HEK293 (cell line): ENCODE measurements at regions not wholly inside any gene's neighbourhood (a gene's known extent, or its start where the extent isn't known, plus 50 kb on each side); places are given as distances from the start of the nearest gene placed in this dataset.

Source experiments
- CTCF ChIA-PET: fragments of 350-600 bp; formaldehyde crosslinking; extraction: SDS; loops from one replicate; lab custom pipeline; 2021; ENCODE audit warnings: antibody characterized with exemption; lab: Yijun Ruan, JAX
- POLR2A ChIA-PET: fragments of 300-600 bp; formaldehyde crosslinking; extraction: SDS; loops from one replicate; lab custom pipeline; 2020; ENCODE audit warnings: antibody characterized with exemption, inconsistent platforms; lab: Yijun Ruan, JAX
- H3K27ac ChIP-seq: fragments of 200-500 bp; sonication (Bioruptor generic); 2 replicates; pipeline ENCODE4 v1.5.1; 2014; ENCODE audit warnings: low read depth, low read length, control low read depth, inconsistent platforms; ENCODE audit errors: extremely low read depth
- H3K36me3 ChIP-seq, 2 experiments: fragments of 200-500 bp in 1 of 2; sonication (Bioruptor generic) in 1 of 2; 1 replicate in 1 of 2; 2 replicates in 1 of 2; pipeline ENCODE4 v1.5.1; 2014 to 2017; ENCODE audit warnings: inconsistent platforms in 2 of 2, low read length in 2 of 2; ENCODE audit not compliant: control insufficient read depth in 2 of 2, insufficient read depth in 1 of 2
- H3K4me1 ChIP-seq: fragments of 200-500 bp; sonication (Bioruptor generic); 2 replicates; pipeline ENCODE4 v1.5.1; 2014; ENCODE audit warnings: mild to moderate bottlenecking, low read length, inconsistent platforms; ENCODE audit not compliant: control insufficient read depth, insufficient read depth
- H3K4me3 ChIP-seq: 2 replicates; pipeline ENCODE4 v1.5.1; 2011; ENCODE audit warnings: low read depth, mild to moderate bottlenecking, control low read depth, low read length, moderate library complexity
- H3K9me3 ChIP-seq: fragments of 200-500 bp; sonication (Bioruptor generic); 2 replicates; pipeline ENCODE4 v1.5.1; 2014; ENCODE audit warnings: low read depth, low read length, inconsistent platforms; ENCODE audit not compliant: control insufficient read depth, insufficient read depth
- EGR2 ChIP-seq: fragments of 450-650 bp; formaldehyde crosslinking; IDR thresholded peaks from 2 replicates; pipeline ENCODE4 v1.5.1; 2016; ENCODE audit warnings: low read depth, missing biosample characterization, missing genetic modification characterization
- KLF1 ChIP-seq: fragments of 450-650 bp; formaldehyde crosslinking; IDR thresholded peaks from 2 replicates; pipeline ENCODE4 v1.5.1; 2016; ENCODE audit warnings: missing biosample characterization, missing genetic modification characterization
- KLF17 ChIP-seq: fragments of 450-650 bp; formaldehyde crosslinking; IDR thresholded peaks from 2 replicates; pipeline ENCODE4 v1.5.1; 2016; ENCODE audit warnings: missing biosample characterization, missing genetic modification characterization
- REPIN1 ChIP-seq: fragments of 450-650 bp; formaldehyde crosslinking; IDR thresholded peaks from 2 replicates; pipeline ENCODE4 v1.5.1; 2017; ENCODE audit warnings: missing biosample characterization, missing genetic modification characterization, low read depth
- SCRT1 ChIP-seq: fragments of 450-650 bp; formaldehyde crosslinking; IDR thresholded peaks from 2 replicates; pipeline ENCODE4 v1.5.1; 2016; ENCODE audit warnings: missing biosample characterization, missing genetic modification characterization, borderline replicate concordance
- SP2 ChIP-seq: fragments of 450-650 bp; formaldehyde crosslinking; IDR thresholded peaks from 2 replicates; pipeline ENCODE4 v1.5.1; 2016; ENCODE audit warnings: missing biosample characterization, missing genetic modification characterization
- ZBTB10 ChIP-seq: fragments of 450-650 bp; formaldehyde crosslinking; IDR thresholded peaks from 2 replicates; pipeline ENCODE4 v1.5.1; 2016; ENCODE audit warnings: missing biosample characterization, missing genetic modification characterization
- ZBTB26 ChIP-seq: fragments of 450-650 bp; formaldehyde crosslinking; optimal IDR thresholded peaks from 2 replicates; pipeline ENCODE3; 2016; ENCODE audit warnings: missing biosample characterization, mild to moderate bottlenecking, missing genetic modification characterization
- ZBTB44 ChIP-seq: fragments of 450-650 bp; IDR thresholded peaks from 2 replicates; pipeline ENCODE4 v1.5.1; 2018; ENCODE audit warnings: missing biosample characterization, mild to moderate bottlenecking, missing genetic modification characterization
- ZNF10 ChIP-seq: fragments of 450-650 bp; formaldehyde crosslinking; IDR thresholded peaks from 2 replicates; pipeline ENCODE4 v1.5.1; 2017; ENCODE audit warnings: missing biosample characterization, missing genetic modification characterization
- ZNF2 ChIP-seq: fragments of 450-650 bp; formaldehyde crosslinking; IDR thresholded peaks from 2 replicates; pipeline ENCODE4 v1.5.1; 2016; ENCODE audit warnings: missing biosample characterization, missing genetic modification characterization
- ZNF221 ChIP-seq: fragments of 450-650 bp; formaldehyde crosslinking; IDR thresholded peaks from 2 replicates; pipeline ENCODE4 v1.5.1; 2017; ENCODE audit warnings: missing biosample characterization, missing genetic modification characterization, borderline replicate concordance
- ZNF239 ChIP-seq: fragments of 450-650 bp; formaldehyde crosslinking; IDR thresholded peaks from 2 replicates; pipeline ENCODE4 v1.5.1; 2016; ENCODE audit warnings: missing biosample characterization, missing genetic modification characterization
- ZNF24 ChIP-seq: fragments of 450-650 bp; formaldehyde crosslinking; IDR thresholded peaks from 2 replicates; pipeline ENCODE4 v1.5.1; 2016; ENCODE audit warnings: missing biosample characterization, missing genetic modification characterization
- ZNF311 ChIP-seq: fragments of 450-650 bp; formaldehyde crosslinking; IDR thresholded peaks from 2 replicates; pipeline ENCODE4 v1.5.1; 2017; ENCODE audit warnings: missing biosample characterization, missing genetic modification characterization, borderline replicate concordance
- ZNF324 ChIP-seq: fragments of 450-650 bp; formaldehyde crosslinking; IDR thresholded peaks from 2 replicates; pipeline ENCODE4 v1.5.1; 2016; ENCODE audit warnings: missing biosample characterization, missing genetic modification characterization
- ZNF48 ChIP-seq: fragments of 450-650 bp; formaldehyde crosslinking; IDR thresholded peaks from 2 replicates; pipeline ENCODE4 v1.5.1; 2016; ENCODE audit warnings: missing biosample characterization, missing genetic modification characterization
- ZNF488 ChIP-seq: fragments of 450-650 bp; formaldehyde crosslinking; IDR thresholded peaks from 2 replicates; pipeline ENCODE4 v1.5.1; 2016; ENCODE audit warnings: missing biosample characterization, missing genetic modification characterization
- ZNF555 ChIP-seq: fragments of 450-650 bp; formaldehyde crosslinking; conservative IDR thresholded peaks from 2 replicates; pipeline ENCODE4 v1.5.1; 2017; ENCODE audit warnings: missing biosample characterization, mild to moderate bottlenecking, missing genetic modification characterization, inconsistent platforms
- ZNF596 ChIP-seq: fragments of 450-650 bp; IDR thresholded peaks from 2 replicates; pipeline ENCODE4 v1.5.0; 2018; ENCODE audit warnings: missing biosample characterization, mild to moderate bottlenecking, missing genetic modification characterization, moderate library complexity
- ZNF623 ChIP-seq: fragments of 450-650 bp; formaldehyde crosslinking; IDR thresholded peaks from 2 replicates; pipeline ENCODE4 v1.5.1; 2016; ENCODE audit warnings: missing biosample characterization, missing genetic modification characterization
- ZNF747 ChIP-seq: fragments of 450-650 bp; formaldehyde crosslinking; IDR thresholded peaks from 2 replicates; pipeline ENCODE4 v1.5.1; 2016; ENCODE audit warnings: missing biosample characterization, missing genetic modification characterization

- CTCF ChIA-PET = interaction anchor here (0.6 to 0.7 kb wide), 2 partner anchors 14 to 262 kb away, joined by 3 read pairs; no protein-coding TSS in a partner anchor
- Histone ChIP-seq H3K27ac (no peak overlapping the region), H3K4me3 (no peak overlapping the region), H3K9me3 (no peaks in the 10 kb centered on the region), H3K36me3 (no peaks in the 10 kb centered on the region), H3K4me1 (peaks cover 6% of the 10 kb centered on the region; the same call in 1 of the 2 replicates)
- TF ChIP-seq KLF1 (tag by site-specific recombination) (no peak), ZNF555 (tag by site-specific recombination) (no peak), ZNF2 (tag by site-specific recombination) (no peak), ZNF221 (no peak), ZNF596 (no peak), ZBTB26 (no peak), ZNF324 (tag by site-specific recombination) (no peak), ZNF10 (tag by site-specific recombination) (no peak), ZNF488 (tag by site-specific recombination) (no peak), ZNF311 (tag by site-specific recombination) (no peak), SCRT1 (tag by site-specific recombination) (no peak)
- POLR2A ChIA-PET = no interaction called here
Observed at GRCh38 chr11:15615398-15616096, 500.8 kb downstream of the INSC start.

- Histone ChIP-seq H3K4me1 (peaks cover 6% of the 10 kb centered on the region; the same call in 1 of the 2 replicates), H3K36me3 (no peaks in the 10 kb centered on the region), H3K9me3 (no peaks in the 10 kb centered on the region), H3K27ac (no peak overlapping the region), H3K4me3 (no peak overlapping the region)
- TF ChIP-seq ZNF48 (tag by site-specific recombination) = no peak
- TF ChIP-seq SP2 = no peak
- TF ChIP-seq KLF17 (tag by site-specific recombination) = no peak
- no peak for TF ChIP-seq ZNF747 (tag by site-specific recombination)
- no peak for TF ChIP-seq ZBTB10 (tag by site-specific recombination)
- no peak for TF ChIP-seq REPIN1 (tag by site-specific recombination)
- TF ChIP-seq ZNF623 (tag by site-specific recombination) = no peak
- TF ChIP-seq ZBTB44 (tag by site-specific recombination) = no peak
- no peak for TF ChIP-seq ZNF239 (tag by site-specific recombination)
- TF ChIP-seq ZNF488 (tag by site-specific recombination) = no peak
- no peak for TF ChIP-seq ZNF24
- no peak for TF ChIP-seq EGR2 (tag by site-specific recombination)
- ChIA-PET POLR2A (no interaction called here), CTCF (interaction anchor here (0.6 to 1.2 kb wide), 2 partner anchors 13 to 658 kb away, joined by 3 to 4 read pairs; no protein-coding TSS in a partner anchor)
Observed at GRCh38 chr11:15616130-15617105, 501.7 kb downstream of the INSC start.
